ENCODE measurements at regions not wholly inside any gene's neighbourhood (a gene's known extent, or its start where the extent isn't known, plus 50 kb on each side); places are given as distances from the start of the nearest gene placed in this dataset.
"Not testable (repeated sequence)": the region's sequence is repeated elsewhere in the genome, so short reads cannot be mapped to it uniquely, and the experiment has no call there.

- TF ChIP-seq, protein P1, sequence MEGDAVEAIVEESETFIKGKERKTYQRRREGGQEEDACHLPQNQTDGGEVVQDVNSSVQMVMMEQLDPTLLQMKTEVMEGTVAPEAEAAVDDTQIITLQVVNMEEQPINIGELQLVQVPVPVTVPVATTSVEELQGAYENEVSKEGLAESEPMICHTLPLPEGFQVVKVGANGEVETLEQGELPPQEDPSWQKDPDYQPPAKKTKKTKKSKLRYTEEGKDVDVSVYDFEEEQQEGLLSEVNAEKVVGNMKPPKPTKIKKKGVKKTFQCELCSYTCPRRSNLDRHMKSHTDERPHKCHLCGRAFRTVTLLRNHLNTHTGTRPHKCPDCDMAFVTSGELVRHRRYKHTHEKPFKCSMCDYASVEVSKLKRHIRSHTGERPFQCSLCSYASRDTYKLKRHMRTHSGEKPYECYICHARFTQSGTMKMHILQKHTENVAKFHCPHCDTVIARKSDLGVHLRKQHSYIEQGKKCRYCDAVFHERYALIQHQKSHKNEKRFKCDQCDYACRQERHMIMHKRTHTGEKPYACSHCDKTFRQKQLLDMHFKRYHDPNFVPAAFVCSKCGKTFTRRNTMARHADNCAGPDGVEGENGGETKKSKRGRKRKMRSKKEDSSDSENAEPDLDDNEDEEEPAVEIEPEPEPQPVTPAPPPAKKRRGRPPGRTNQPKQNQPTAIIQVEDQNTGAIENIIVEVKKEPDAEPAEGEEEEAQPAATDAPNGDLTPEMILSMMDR (IDR thresholded peaks at IDR 0.05): not testable (repeated sequence)
- not testable (repeated sequence) for TF ChIP-seq POLR2A, EP300 (IDR thresholded peaks at IDR 0.05)
These were observed 107.6 kb downstream of the NBPF11 start for GRCh38 chr1:148044495-148044894.
